ENCODE measurements at regions not wholly inside any gene's neighbourhood (a gene's known extent, or its start where the extent isn't known, plus 50 kb on each side); places are given as distances from the start of the nearest gene placed in this dataset.

DNA sequence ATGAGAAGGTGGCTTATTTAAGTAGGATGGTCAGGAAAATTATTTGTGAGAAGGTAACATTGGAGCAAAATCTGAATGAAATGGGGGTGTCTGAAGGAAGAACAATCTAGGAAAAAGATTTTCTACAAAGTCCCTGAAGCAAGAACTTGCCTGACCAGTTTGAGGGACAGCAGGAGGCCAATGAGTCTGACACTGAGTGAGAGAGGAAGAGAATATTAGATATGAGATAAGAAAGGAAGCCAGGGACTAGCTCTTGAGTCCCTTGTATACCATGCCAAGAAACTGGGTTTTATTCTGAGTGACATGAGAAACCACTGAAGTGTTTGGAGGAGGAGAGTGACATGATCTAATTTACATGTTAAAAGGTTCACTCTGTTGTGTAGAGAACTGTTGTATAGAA is 1478.9 kb downstream of the RPA4 start:
- Histone ChIP-seq H3K4me1 (ENCODE audit: control insufficient read depth, extremely low read depth, insufficient read depth, low read length) (no peaks in the 10 kb centered on the region), H3K9me3 (ENCODE audit: control insufficient read depth, insufficient read depth, low read depth, low read length) (no peaks in the 10 kb centered on the region), H3K27ac (ENCODE audit: insufficient read depth, low read length) (no peak overlapping the region), H3K79me2 (ENCODE audit: control insufficient read depth, insufficient read depth, low read length) (no peaks in the 10 kb centered on the region), H3K36me3 (ENCODE audit: control insufficient read depth, insufficient read depth, low read length) (no peaks in the 10 kb centered on the region), H3K4me2 (ENCODE audit: extremely low read depth, insufficient read depth, low read length) (no peak overlapping the region), H3K4me3 (replicated peaks in 1 of 4; ENCODE audit: control extremely low read depth in 1 of 4, insufficient read depth in 1 of 4, low read depth in 3 of 4, low read length in 4 of 4) (no peak overlapping the region), H3K27me3 (ENCODE audit: control insufficient read depth, insufficient read depth, low read length) (no peaks in the 10 kb centered on the region), H2AFZ (ENCODE audit: low read length) (no peak overlapping the region), H3K9ac (ENCODE audit: insufficient read depth, low read length) (no peak overlapping the region), H4K20me1 (ENCODE audit: control insufficient read depth, extremely low read depth, insufficient read depth, low read length) (no peaks in the 10 kb centered on the region)
- DNase-seq (ENCODE audit: low read depth in 2 of 2) = no peak
- TF ChIP-seq EZH2 (IDR thresholded peaks at IDR 0.05; ENCODE audit: low read length, missing control alignments) = no peak
- TF ChIP-seq, protein P1, sequence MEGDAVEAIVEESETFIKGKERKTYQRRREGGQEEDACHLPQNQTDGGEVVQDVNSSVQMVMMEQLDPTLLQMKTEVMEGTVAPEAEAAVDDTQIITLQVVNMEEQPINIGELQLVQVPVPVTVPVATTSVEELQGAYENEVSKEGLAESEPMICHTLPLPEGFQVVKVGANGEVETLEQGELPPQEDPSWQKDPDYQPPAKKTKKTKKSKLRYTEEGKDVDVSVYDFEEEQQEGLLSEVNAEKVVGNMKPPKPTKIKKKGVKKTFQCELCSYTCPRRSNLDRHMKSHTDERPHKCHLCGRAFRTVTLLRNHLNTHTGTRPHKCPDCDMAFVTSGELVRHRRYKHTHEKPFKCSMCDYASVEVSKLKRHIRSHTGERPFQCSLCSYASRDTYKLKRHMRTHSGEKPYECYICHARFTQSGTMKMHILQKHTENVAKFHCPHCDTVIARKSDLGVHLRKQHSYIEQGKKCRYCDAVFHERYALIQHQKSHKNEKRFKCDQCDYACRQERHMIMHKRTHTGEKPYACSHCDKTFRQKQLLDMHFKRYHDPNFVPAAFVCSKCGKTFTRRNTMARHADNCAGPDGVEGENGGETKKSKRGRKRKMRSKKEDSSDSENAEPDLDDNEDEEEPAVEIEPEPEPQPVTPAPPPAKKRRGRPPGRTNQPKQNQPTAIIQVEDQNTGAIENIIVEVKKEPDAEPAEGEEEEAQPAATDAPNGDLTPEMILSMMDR (conservative IDR thresholded peaks at IDR 0.05 in 1 of 2, IDR thresholded peaks at IDR 0.05 in 1 of 2; ENCODE audit: low read depth in 1 of 2, low read length in 2 of 2) = no peak

DNA sequence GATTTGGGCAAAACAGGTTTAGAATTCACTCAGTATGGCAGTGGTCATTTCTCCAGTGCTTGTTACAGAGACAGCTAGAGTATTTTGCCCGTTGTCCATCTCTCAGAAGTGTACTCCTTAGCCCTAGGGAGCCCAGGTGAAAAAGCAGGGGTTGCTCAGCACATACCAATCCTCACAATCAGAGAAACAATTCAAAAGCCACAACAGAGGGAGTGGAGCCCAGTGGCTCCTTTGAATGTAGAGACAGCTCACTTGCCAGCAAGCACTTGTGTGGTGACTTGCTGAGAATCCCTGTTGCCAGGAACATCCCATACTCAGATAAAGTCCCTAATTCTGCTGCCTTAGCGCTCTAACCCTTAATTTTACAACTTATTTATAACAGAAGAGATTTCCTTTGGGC is 1488.3 kb downstream of the RPA4 start:
- no peaks in the 10 kb centered on the region for H3K36me3 ChIP-seq (ENCODE audit: control insufficient read depth, insufficient read depth, low read length)
- H3K4me1 ChIP-seq (ENCODE audit: control insufficient read depth, extremely low read depth, insufficient read depth, low read length) = no peaks in the 10 kb centered on the region
- no peak for DNase-seq (ENCODE audit: low read depth in 2 of 2)
- H2AFZ ChIP-seq (ENCODE audit: low read length) = no peak overlapping the region
- no peak overlapping the region for H3K27ac ChIP-seq (ENCODE audit: insufficient read depth, low read length)
- H3K4me3 ChIP-seq (replicated peaks in 1 of 4; ENCODE audit: control extremely low read depth in 1 of 4, insufficient read depth in 1 of 4, low read depth in 3 of 4, low read length in 4 of 4) = no peak overlapping the region
- no peak for TF ChIP-seq EZH2 (IDR thresholded peaks at IDR 0.05; ENCODE audit: low read length, missing control alignments)
- TF ChIP-seq, protein P1 (conservative IDR thresholded peaks at IDR 0.05 in 1 of 2, IDR thresholded peaks at IDR 0.05 in 1 of 2; ENCODE audit: low read depth in 1 of 2, low read length in 2 of 2) = no peak
- no peaks in the 10 kb centered on the region for H3K27me3 ChIP-seq (ENCODE audit: control insufficient read depth, insufficient read depth, low read length)
- H3K79me2 ChIP-seq (ENCODE audit: control insufficient read depth, insufficient read depth, low read length) = no peaks in the 10 kb centered on the region
- H4K20me1 ChIP-seq (ENCODE audit: control insufficient read depth, extremely low read depth, insufficient read depth, low read length) = no peaks in the 10 kb centered on the region
- H3K4me2 ChIP-seq (ENCODE audit: extremely low read depth, insufficient read depth, low read length) = no peak overlapping the region
- H3K9ac ChIP-seq (ENCODE audit: insufficient read depth, low read length) = no peak overlapping the region
- H3K9me3 ChIP-seq (ENCODE audit: control insufficient read depth, insufficient read depth, low read depth, low read length) = no peaks in the 10 kb centered on the region

DNA sequence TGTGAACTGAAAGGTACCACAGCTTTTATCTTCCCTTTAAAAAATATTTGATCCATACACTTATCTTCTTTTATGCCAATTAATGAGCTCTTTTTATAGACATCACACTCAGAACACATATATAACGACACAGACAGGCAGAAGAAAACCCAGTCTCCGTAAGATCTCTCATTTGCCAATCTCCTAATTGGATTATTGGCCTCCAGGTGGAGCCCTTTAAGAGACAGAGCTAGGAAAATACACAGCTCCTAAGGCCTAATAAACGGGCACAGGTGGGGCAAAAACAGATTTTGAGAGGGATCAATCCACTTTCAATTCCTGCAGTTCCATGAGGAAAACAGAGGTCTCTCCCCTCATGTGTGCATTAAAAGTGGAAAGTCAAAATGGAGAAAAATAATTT is 1495.4 kb downstream of the RPA4 start:
- no peaks in the 10 kb centered on the region for H3K79me2 ChIP-seq (ENCODE audit: control insufficient read depth, insufficient read depth, low read length)
- no peak overlapping the region for H3K27ac ChIP-seq (ENCODE audit: insufficient read depth, low read length)
- no peak overlapping the region for H3K4me2 ChIP-seq (ENCODE audit: extremely low read depth, insufficient read depth, low read length)
- H3K36me3 ChIP-seq (ENCODE audit: control insufficient read depth, insufficient read depth, low read length) = no peaks in the 10 kb centered on the region
- H2AFZ ChIP-seq (ENCODE audit: low read length) = no peak overlapping the region
- H3K9ac ChIP-seq (ENCODE audit: insufficient read depth, low read length) = no peak overlapping the region
- H4K20me1 ChIP-seq (ENCODE audit: control insufficient read depth, extremely low read depth, insufficient read depth, low read length) = no peaks in the 10 kb centered on the region
- no peak overlapping the region for H3K4me3 ChIP-seq (replicated peaks in 1 of 4; ENCODE audit: control extremely low read depth in 1 of 4, insufficient read depth in 1 of 4, low read depth in 3 of 4, low read length in 4 of 4)
- H3K4me1 ChIP-seq (ENCODE audit: control insufficient read depth, extremely low read depth, insufficient read depth, low read length) = no peaks in the 10 kb centered on the region
- no peaks in the 10 kb centered on the region for H3K27me3 ChIP-seq (ENCODE audit: control insufficient read depth, insufficient read depth, low read length)
- DNase-seq (ENCODE audit: low read depth in 2 of 2) = no peak
- no peak for TF ChIP-seq EZH2 (IDR thresholded peaks at IDR 0.05; ENCODE audit: low read length, missing control alignments)
- TF ChIP-seq, protein P1 (conservative IDR thresholded peaks at IDR 0.05 in 1 of 2, IDR thresholded peaks at IDR 0.05 in 1 of 2; ENCODE audit: low read depth in 1 of 2, low read length in 2 of 2) = no peak
- H3K9me3 ChIP-seq (ENCODE audit: control insufficient read depth, insufficient read depth, low read depth, low read length) = no peaks in the 10 kb centered on the region
